HG02852 (cell line): ENCODE measurements at regions not wholly inside any gene's neighbourhood (a gene's known extent, or its start where the extent isn't known, plus 50 kb on each side); places are given as distances from the start of the nearest gene placed in this dataset.
"Not testable (repeated sequence)": the region's sequence is repeated elsewhere in the genome, so short reads cannot be mapped to it uniquely, and the experiment has no call there.

Experiments
- ATAC-seq: cut with Tn5 transposase; IDR thresholded peaks from one replicate; pipeline ENCODE4 v1.9.1; 2021; ENCODE audit warnings: mild to moderate bottlenecking, moderate library complexity; ENCODE audit not compliant: unreplicated experiment

- ATAC-seq = no peak
Observed at GRCh38 chr10:61018146-61018545, 74.2 kb upstream of the RHOBTB1 start.

GRCh38 chr10:61016630-61017029, 72.6 kb upstream of the RHOBTB1 start:
- no peak for ATAC-seq

- no peak for ATAC-seq
Observed at GRCh38 chr10:61016007-61016406, 72.0 kb upstream of the RHOBTB1 start.

- ATAC-seq = no peak
Observed at GRCh38 chr10:61010863-61011262, 66.9 kb upstream of the RHOBTB1 start.

- ATAC-seq = not testable (repeated sequence)
Observed at GRCh38 chr10:61003069-61003468, 59.1 kb upstream of the RHOBTB1 start.

GRCh38 chr10:61001731-61002122, 57.7 kb upstream of the RHOBTB1 start:
- no peak for ATAC-seq

GRCh38 chr10:61000769-61001730, 57.1 kb upstream of the RHOBTB1 start:
- ATAC-seq = no peak

- ATAC-seq = no peak
Observed at GRCh38 chr10:60998932-60999331, 54.9 kb upstream of the RHOBTB1 start.

GRCh38 chr10:60994128-60994527, 50.1 kb upstream of the RHOBTB1 start:
- ATAC-seq = no peak
